ENCODE measurements at regions not wholly inside any gene's neighbourhood (a gene's known extent, or its start where the extent isn't known, plus 50 kb on each side); places are given as distances from the start of the nearest gene placed in this dataset.

DNA sequence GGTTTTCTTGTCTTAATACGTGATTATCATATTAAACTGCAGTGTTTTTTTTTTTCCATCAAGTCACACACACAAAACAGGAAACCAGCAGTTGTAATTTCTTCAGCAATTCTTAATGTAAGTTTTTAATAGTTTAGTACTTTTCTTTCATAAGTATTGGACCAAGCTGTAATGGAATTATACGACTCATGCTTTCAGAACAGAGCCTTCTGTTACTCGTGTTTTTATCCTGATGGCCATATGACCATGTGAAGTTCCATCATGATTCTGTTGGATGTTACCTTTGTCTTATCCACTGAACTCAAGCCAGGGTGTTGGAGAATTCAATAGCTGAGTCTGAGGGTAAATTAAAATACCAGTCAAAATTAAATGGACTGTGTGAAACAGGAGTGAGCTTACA lies 72.0 kb upstream of the S1PR1 start:
- DNase-seq (ENCODE audit: extremely low spot score): no peak
- H3K36me3 ChIP-seq: no peaks in the 10 kb centered on the region
- intact Hi-C loops (cut with DNase I): no loop called here
- peaks cover 0 to 19% (median 0%) of the 10 kb centered on the region in 4 donors for H3K4me1 ChIP-seq
- H3K27ac ChIP-seq (replicated peaks in 1 of 4): no peak overlapping the region
- no peak for TF ChIP-seq EP300 (IDR thresholded peaks at IDR 0.05)
- TF ChIP-seq, protein P1, sequence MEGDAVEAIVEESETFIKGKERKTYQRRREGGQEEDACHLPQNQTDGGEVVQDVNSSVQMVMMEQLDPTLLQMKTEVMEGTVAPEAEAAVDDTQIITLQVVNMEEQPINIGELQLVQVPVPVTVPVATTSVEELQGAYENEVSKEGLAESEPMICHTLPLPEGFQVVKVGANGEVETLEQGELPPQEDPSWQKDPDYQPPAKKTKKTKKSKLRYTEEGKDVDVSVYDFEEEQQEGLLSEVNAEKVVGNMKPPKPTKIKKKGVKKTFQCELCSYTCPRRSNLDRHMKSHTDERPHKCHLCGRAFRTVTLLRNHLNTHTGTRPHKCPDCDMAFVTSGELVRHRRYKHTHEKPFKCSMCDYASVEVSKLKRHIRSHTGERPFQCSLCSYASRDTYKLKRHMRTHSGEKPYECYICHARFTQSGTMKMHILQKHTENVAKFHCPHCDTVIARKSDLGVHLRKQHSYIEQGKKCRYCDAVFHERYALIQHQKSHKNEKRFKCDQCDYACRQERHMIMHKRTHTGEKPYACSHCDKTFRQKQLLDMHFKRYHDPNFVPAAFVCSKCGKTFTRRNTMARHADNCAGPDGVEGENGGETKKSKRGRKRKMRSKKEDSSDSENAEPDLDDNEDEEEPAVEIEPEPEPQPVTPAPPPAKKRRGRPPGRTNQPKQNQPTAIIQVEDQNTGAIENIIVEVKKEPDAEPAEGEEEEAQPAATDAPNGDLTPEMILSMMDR (IDR thresholded peaks at IDR 0.05): no peak
- no peak overlapping the region for H3K4me3 ChIP-seq
- 80% methylated on average over 3 of the region's 3 CpGs for WGBS
- no peaks in the 10 kb centered on the region for H3K27me3 ChIP-seq
- no peaks in the 10 kb centered on the region for H3K9me3 ChIP-seq

DNA sequence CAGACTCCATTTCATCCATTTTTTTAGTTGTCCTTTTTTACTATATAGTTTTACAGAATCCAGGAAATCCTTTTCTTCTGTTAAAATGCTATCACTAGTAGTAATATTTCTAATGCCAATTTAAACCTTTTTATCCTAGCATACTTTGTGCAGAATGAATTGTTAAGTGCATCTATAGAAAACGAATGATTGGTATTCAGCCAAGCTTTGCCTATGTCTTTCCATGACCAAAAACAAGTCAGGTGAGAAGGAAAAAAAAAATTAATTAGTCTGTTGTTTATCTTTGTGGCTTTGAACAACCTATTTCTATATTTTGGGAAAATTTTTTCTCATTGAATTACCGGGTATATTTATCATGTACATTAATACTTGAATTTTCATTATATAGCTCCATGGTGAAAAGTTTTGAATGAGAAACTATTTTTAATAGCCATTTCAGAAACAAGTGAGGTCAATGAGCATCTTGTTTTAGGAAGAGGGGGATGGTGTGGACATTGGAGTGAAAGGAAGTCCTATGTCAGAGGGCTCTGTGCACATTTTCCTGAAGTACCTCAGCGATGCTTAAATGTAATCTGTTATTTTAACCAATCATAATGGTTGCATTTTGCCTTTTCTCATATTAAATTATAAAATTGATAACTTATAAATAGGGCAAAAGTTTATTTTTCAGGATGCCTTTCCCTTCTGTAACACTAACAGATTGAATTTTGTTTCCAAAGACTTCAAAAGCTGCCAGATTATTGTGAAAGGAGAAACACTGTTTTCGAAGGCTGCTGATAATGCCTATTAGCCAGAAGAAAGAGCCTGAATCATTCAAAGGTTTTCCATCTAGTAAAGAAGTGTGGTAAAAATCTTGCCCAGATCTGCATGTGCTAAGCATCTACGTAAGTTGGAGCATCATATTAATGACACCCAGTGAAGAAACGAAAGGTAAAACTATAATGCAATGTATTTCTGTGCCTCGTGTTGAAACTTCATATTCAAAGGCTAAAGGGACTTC lies 73.8 kb upstream of the S1PR1 start:
- no peak for DNase-seq (ENCODE audit: extremely low spot score)
- no peaks in the 10 kb centered on the region for H3K9me3 ChIP-seq
- 86% methylated on average over 7 of the region's 7 CpGs for WGBS
- no peaks in the 10 kb centered on the region for H3K27me3 ChIP-seq
- peaks cover 0 to 19% (median 0%) of the 10 kb centered on the region in 4 donors for H3K4me1 ChIP-seq
- no peak overlapping the region for H3K4me3 ChIP-seq
- no peaks in the 10 kb centered on the region for H3K36me3 ChIP-seq
- peak overlapping the region in 3 of 4 donors; percentile 10 to 45 (median 43) for H3K27ac ChIP-seq (replicated peaks in 1 of 4)
- no peak for TF ChIP-seq EP300 (IDR thresholded peaks at IDR 0.05)
- TF ChIP-seq, protein P1 (IDR thresholded peaks at IDR 0.05): no peak
- no peak for TF ChIP-seq POLR2A (IDR thresholded peaks at IDR 0.05; ENCODE audit: low read depth)
- no peak for TF ChIP-seq POLR2AphosphoS5 (IDR thresholded peaks at IDR 0.05)
- intact Hi-C loops (cut with DNase I): no loop called here

DNA sequence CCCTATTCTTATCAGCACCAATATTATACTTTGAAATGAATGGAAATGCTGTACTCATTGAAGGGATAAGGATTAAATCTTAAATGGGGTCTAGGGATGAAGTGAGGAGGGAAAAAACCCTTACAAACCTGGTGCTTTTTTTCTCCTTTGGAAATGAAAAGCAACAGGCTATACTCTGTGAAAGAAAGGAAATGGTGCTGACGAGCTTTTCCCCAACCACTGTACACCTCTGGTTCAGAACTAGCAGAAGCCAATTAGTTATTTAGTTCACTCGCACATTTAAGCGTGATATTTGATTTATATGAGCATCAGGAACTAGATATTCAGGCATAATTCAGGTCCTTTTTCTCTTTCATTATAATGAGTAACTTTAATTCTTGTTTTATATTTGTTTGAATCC lies 74.5 kb upstream of the S1PR1 start:
- H3K27me3 ChIP-seq: no peaks in the 10 kb centered on the region
- intact Hi-C loops (cut with DNase I): no loop called here
- H3K4me3 ChIP-seq: no peak overlapping the region
- TF ChIP-seq POLR2AphosphoS5 (IDR thresholded peaks at IDR 0.05) (no peak), POLR2A (IDR thresholded peaks at IDR 0.05; ENCODE audit: low read depth) (no peak), EP300 (IDR thresholded peaks at IDR 0.05) (no peak)
- TF ChIP-seq, protein P1 (IDR thresholded peaks at IDR 0.05): no peak
- DNase-seq (ENCODE audit: extremely low spot score): no peak
- H3K36me3 ChIP-seq: no peaks in the 10 kb centered on the region
- no peaks in the 10 kb centered on the region for H3K9me3 ChIP-seq
- 73% methylated on average over 3 of the region's 3 CpGs for WGBS
- H3K4me1 ChIP-seq: peaks cover 0 to 19% (median 0%) of the 10 kb centered on the region in 4 donors
- peak overlapping the region in 3 of 4 donors; percentile 10 to 45 (median 43) for H3K27ac ChIP-seq (replicated peaks in 1 of 4)

DNA sequence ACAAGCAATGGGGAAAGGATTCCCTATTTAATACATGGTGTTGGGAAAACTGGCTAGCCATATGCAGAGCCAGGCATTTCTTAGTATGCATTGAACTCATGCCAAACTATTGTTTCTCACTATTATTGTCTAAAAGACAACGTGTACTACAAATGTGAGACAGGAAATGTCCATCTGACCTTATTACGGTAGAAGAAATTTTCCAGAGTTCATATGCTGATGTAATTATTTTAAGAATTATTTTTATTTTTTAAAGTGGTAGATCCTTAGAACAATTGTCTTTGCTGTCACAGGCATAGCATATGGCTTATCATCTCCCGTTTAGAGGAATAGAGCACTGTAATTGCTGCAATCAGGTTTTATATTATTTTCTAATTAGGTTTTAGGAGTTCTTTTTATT lies 75.2 kb upstream of the S1PR1 start:
- intact Hi-C loops (cut with DNase I): no loop called here
- H3K27ac ChIP-seq (replicated peaks in 1 of 4): peak overlapping the region; percentile 29 to 45 (median 38)
- TF ChIP-seq POLR2A (IDR thresholded peaks at IDR 0.05; ENCODE audit: low read depth) (no peak), EP300 (IDR thresholded peaks at IDR 0.05) (no peak), POLR2AphosphoS5 (IDR thresholded peaks at IDR 0.05) (peak in 1 of 2 donors; percentile 11)
- TF ChIP-seq, protein P1 (IDR thresholded peaks at IDR 0.05): no peak

More for the DNA sequence above, 75.2 kb upstream of the S1PR1 start:
- Histone ChIP-seq H3K27me3 (no peaks in the 10 kb centered on the region), H3K4me3 (no peak overlapping the region), H3K36me3 (no peaks in the 10 kb centered on the region), H3K9me3 (no peaks in the 10 kb centered on the region), H3K4me1 (peaks cover 0 to 19% (median 0%) of the 10 kb centered on the region in 4 donors)
- 71% methylated on average over 3 of the region's 3 CpGs for WGBS
- DNase-seq (ENCODE audit: extremely low spot score): no peak

Data from esophagus muscularis mucosa (tissue), 4 donors.